Kidney epithelial cell (primary cell): ENCODE measurements at regions not wholly inside any gene's neighbourhood (a gene's known extent, or its start where the extent isn't known, plus 50 kb on each side); places are given as distances from the start of the nearest gene placed in this dataset.

Source experiments
- DNase-seq: peaks from one replicate; pipeline ENCODE4 v3.0.0-alpha.2; 2010; ENCODE audit warnings: low read depth
- H3K27me3 ChIP-seq: 2 replicates; pipeline ENCODE4 v1.6.0; 2011; ENCODE audit warnings: low read length; ENCODE audit not compliant: control insufficient read depth, insufficient read depth
- H3K36me3 ChIP-seq: 2 replicates; pipeline ENCODE4 v1.5.1; 2011; ENCODE audit warnings: low read length; ENCODE audit not compliant: control insufficient read depth, insufficient read depth
- H3K4me3 ChIP-seq: 2 replicates; pipeline ENCODE4 v1.5.1; 2011; ENCODE audit warnings: low read depth, mild to moderate bottlenecking, control low read depth, low read length
- CTCF ChIP-seq: IDR thresholded peaks from 2 replicates; pipeline ENCODE4 v1.5.1; 2011; ENCODE audit warnings: mild to moderate bottlenecking, moderate library complexity, low read length, control low read depth, inconsistent platforms; ENCODE audit not compliant: insufficient read depth, poor library complexity, severe bottlenecking

- TF ChIP-seq CTCF, result no peak
- no peaks in the 10 kb centered on the region for H3K27me3 ChIP-seq
- H3K4me3 ChIP-seq, result no peak overlapping the region
- no peak for DNase-seq
- H3K36me3 ChIP-seq, result no peaks in the 10 kb centered on the region
These were observed 396.1 kb upstream of the RGS6 start for GRCh38 chr14:71536015-71536740.

GRCh38 chr14:71536927-71537772 lies 395.1 kb upstream of the RGS6 start:
- TF ChIP-seq CTCF, result no peak
- H3K27me3 ChIP-seq, result no peaks in the 10 kb centered on the region
- no peaks in the 10 kb centered on the region for H3K36me3 ChIP-seq
- no peak for DNase-seq
- no peak overlapping the region for H3K4me3 ChIP-seq

- no peak for DNase-seq
- Histone ChIP-seq H3K27me3 (no peaks in the 10 kb centered on the region), H3K36me3 (no peaks in the 10 kb centered on the region), H3K4me3 (no peak overlapping the region)
- TF ChIP-seq CTCF, result no peak
These were observed 393.9 kb upstream of the RGS6 start for GRCh38 chr14:71538288-71538687.

- no peak for DNase-seq
- TF ChIP-seq CTCF, result no peak
- no peaks in the 10 kb centered on the region for H3K27me3 ChIP-seq
- no peak overlapping the region for H3K4me3 ChIP-seq
- H3K36me3 ChIP-seq, result no peaks in the 10 kb centered on the region
These were observed 393.1 kb upstream of the RGS6 start for GRCh38 chr14:71538938-71539649.

GRCh38 chr14:71539650-71540285 lies 392.5 kb upstream of the RGS6 start:
- Histone ChIP-seq H3K27me3 (no peaks in the 10 kb centered on the region), H3K4me3 (no peak overlapping the region), H3K36me3 (no peaks in the 10 kb centered on the region)
- TF ChIP-seq CTCF, result no peak
- no peak for DNase-seq
